Body of pancreas (tissue), 4 donors: ENCODE measurements at regions not wholly inside any gene's neighbourhood (a gene's known extent, or its start where the extent isn't known, plus 50 kb on each side); places are given as distances from the start of the nearest gene placed in this dataset.

ENCODE experiments used
- ATAC-seq: fragments of 150-250 bp; one replicate; pipeline ENCODE4 v1.9.1; 2016
- DNase-seq, 4 donors: peaks; one replicate each; pipeline ENCODE4 v3.0.0-alpha.2; 2019
- H3K27ac ChIP-seq, 4 donors: fragments of 200-600 bp; sonication (generic); 1 replicate in 3 of 4; 2 replicates in 1 of 4; pipeline versions ENCODE4 v1.5.1 to v1.6.1; 2016 to 2019; ENCODE audit warnings: mild to moderate bottlenecking in 1 of 4, mixed read lengths in 1 of 4, moderate library complexity in 1 of 4
- H3K27me3 ChIP-seq, 2 donors: fragments of 200-600 bp; sonication (generic); one replicate each; pipeline ENCODE4 v1.6.0; 2016; ENCODE audit warnings: mild to moderate bottlenecking in 1 of 2
- H3K36me3 ChIP-seq, 2 donors: fragments of 200-600 bp; sonication (generic); replicated peaks in 1 of 2; 2 replicates each; pipeline ENCODE4 v1.5.1; 2016; ENCODE audit warnings: low read depth in 2 of 2; ENCODE audit not compliant: insufficient read depth in 1 of 2
- H3K4me1 ChIP-seq: fragments of 200-600 bp; sonication (generic); one replicate; pipeline ENCODE4 v1.6.0; 2016
- H3K4me3 ChIP-seq, 2 donors: fragments of 200-600 bp; sonication (generic); 1 replicate in 1 of 2; 2 replicates in 1 of 2; pipeline ENCODE4 v1.5.1; 2016 to 2019
- H3K9me3 ChIP-seq, 3 donors: fragments of 200-600 bp; sonication (generic); 1 replicate in 2 of 3; 2 replicates in 1 of 3; pipeline ENCODE4 v1.5.1; 2016
- CTCF ChIP-seq, 7 experiments: fragments of 450-650 bp in 4 of 7; fragments of 200-600 bp in 3 of 7; sonication (generic) in 3 of 7; IDR thresholded peaks; one replicate each; pipeline ENCODE4 v1.5.1; 2016 to 2019; ENCODE audit warnings: antibody characterized with exemption in 7 of 7
- POLR2A ChIP-seq, 3 donors: fragments of 450-650 bp; IDR thresholded peaks; one replicate each; pipeline ENCODE4 v1.6.1; 2016; ENCODE audit warnings: antibody characterized with exemption in 3 of 3, mild to moderate bottlenecking in 2 of 3
- WGBS, 2 donors: methylation state at CpG; one replicate each; pipeline ENCODE4 v1.1.5; 2017; 5-methylcytosine and 5-hydroxymethylcytosine counted together
- intact Hi-C: fragments of 100-400 bp; cut with DNase I; formaldehyde crosslinking; loops from one replicate; pipeline ENCODE4 v1.15.1; 2023

- H3K36me3 ChIP-seq = no peaks in the 10 kb centered on the region
- no peak overlapping the region for H3K27ac ChIP-seq
- H3K9me3 ChIP-seq = no peaks in the 10 kb centered on the region
- intact Hi-C loops = no loop called here
- H3K27me3 ChIP-seq = no peaks in the 10 kb centered on the region
- no peak for TF ChIP-seq POLR2A (IDR thresholded peaks at IDR 0.05)
- no peak for TF ChIP-seq CTCF (IDR thresholded peaks at IDR 0.05)
- DNase-seq (no peak), ATAC-seq (no peak)
- H3K4me3 ChIP-seq = no peak overlapping the region
- no peaks in the 10 kb centered on the region for H3K4me1 ChIP-seq
- WGBS, 2 donors = 68 to 87% methylated on average over 2 of the region's 2 CpGs
Observed at GRCh38 chr17:71666047-71666446, 454.8 kb upstream of the SOX9 start.

- 86 to 89% methylated on average over 1 of the region's 1 CpG for WGBS, 2 donors
- Histone ChIP-seq H3K27me3 (no peaks in the 10 kb centered on the region), H3K9me3 (no peaks in the 10 kb centered on the region), H3K36me3 (no peaks in the 10 kb centered on the region), H3K4me1 (no peaks in the 10 kb centered on the region), H3K27ac (no peak overlapping the region), H3K4me3 (no peak overlapping the region)
- intact Hi-C loops = no loop called here
- DNase-seq = no peak
- ATAC-seq = no peak
- TF ChIP-seq POLR2A (IDR thresholded peaks at IDR 0.05) (no peak), CTCF (IDR thresholded peaks at IDR 0.05) (no peak)
Observed at GRCh38 chr17:71667661-71668060, 453.2 kb upstream of the SOX9 start.

GRCh38 chr17:71668807-71669206 lies 452.0 kb upstream of the SOX9 start:
- no peaks in the 10 kb centered on the region for H3K27me3 ChIP-seq
- intact Hi-C loops = no loop called here
- no peak for DNase-seq
- no peaks in the 10 kb centered on the region for H3K9me3 ChIP-seq
- no peak overlapping the region for H3K4me3 ChIP-seq
- no peak for ATAC-seq
- TF ChIP-seq CTCF (IDR thresholded peaks at IDR 0.05) (no peak), POLR2A (IDR thresholded peaks at IDR 0.05) (no peak)
- no peaks in the 10 kb centered on the region for H3K36me3 ChIP-seq
- no peaks in the 10 kb centered on the region for H3K4me1 ChIP-seq
- no peak overlapping the region for H3K27ac ChIP-seq
- WGBS, 2 donors = 50 to 62% methylated on average over 2 of the region's 2 CpGs

- Histone ChIP-seq H3K9me3 (no peaks in the 10 kb centered on the region), H3K4me3 (no peak overlapping the region), H3K4me1 (no peaks in the 10 kb centered on the region), H3K27ac (no peak overlapping the region), H3K27me3 (no peaks in the 10 kb centered on the region), H3K36me3 (no peaks in the 10 kb centered on the region)
- TF ChIP-seq POLR2A (IDR thresholded peaks at IDR 0.05) (no peak), CTCF (IDR thresholded peaks at IDR 0.05) (no peak)
- no peak for DNase-seq
- intact Hi-C loops = no loop called here
- 85 to 86% methylated on average over 4 of the region's 4 CpGs for WGBS, 2 donors
- ATAC-seq = no peak
Observed at GRCh38 chr17:71677439-71677838, 443.4 kb upstream of the SOX9 start.

- no peaks in the 10 kb centered on the region for H3K27me3 ChIP-seq
- ATAC-seq (no peak), DNase-seq (no peak)
- no peaks in the 10 kb centered on the region for H3K4me1 ChIP-seq
- no peak for TF ChIP-seq CTCF (IDR thresholded peaks at IDR 0.05)
- TF ChIP-seq POLR2A (IDR thresholded peaks at IDR 0.05) = no peak
- no peaks in the 10 kb centered on the region for H3K36me3 ChIP-seq
- H3K9me3 ChIP-seq = no peaks in the 10 kb centered on the region
- H3K4me3 ChIP-seq = no peak overlapping the region
- WGBS, 2 donors = 59 to 73% methylated on average over 2 of the region's 2 CpGs
- no peak overlapping the region for H3K27ac ChIP-seq
- intact Hi-C loops = no loop called here
Observed at GRCh38 chr17:71679832-71680231, 441.0 kb upstream of the SOX9 start.
